ENCODE measurements at regions not wholly inside any gene's neighbourhood (a gene's known extent, or its start where the extent isn't known, plus 50 kb on each side); places are given as distances from the start of the nearest gene placed in this dataset.

- 86% methylated on average over 3 of the region's 3 CpGs for WGBS (ENCODE audit: insufficient coverage)
- no peak for DNase-seq
- H3K27me3 ChIP-seq (replicated peaks in 2 of 5; ENCODE audit: control insufficient read depth in 4 of 5, insufficient read depth in 5 of 5, low read length in 4 of 5): peaks cover 0 to 53% (median 15%) of the 10 kb centered on the region in 5 experiments
These were observed 68.1 kb upstream of the TMEM132E start for GRCh38 chr17:34511265-34511664.

GRCh38 chr17:34504814-34505484 lies 74.4 kb upstream of the TMEM132E start:
- POLR2A ChIA-PET: no interaction called here
- WGBS (ENCODE audit: insufficient coverage): no CpG with 5 or more reads among the region's 3 CpGs

More at GRCh38 chr17:34511265-34511664, 68.1 kb upstream of the TMEM132E start:
- ChIA-PET CTCF (no interaction called here), POLR2A (no interaction called here)
- Histone ChIP-seq H3K4me3 (ENCODE audit: control insufficient read depth in 1 of 7, extremely low read depth in 1 of 7, insufficient read depth in 4 of 7, low read depth in 2 of 7, low read length in 6 of 7) (no peak overlapping the region), H3K9me3 (ENCODE audit: control extremely low read depth in 1 of 5, control insufficient read depth in 4 of 5, insufficient read depth in 2 of 5, low read depth in 1 of 5, low read length in 4 of 5) (no peaks in the 10 kb centered on the region), H3K27ac (ENCODE audit: insufficient read depth in 1 of 2, low read depth in 1 of 2, low read length in 2 of 2, poor library complexity in 1 of 2, severe bottlenecking in 2 of 2) (no peak overlapping the region), H3K4me1 (ENCODE audit: control extremely low read depth in 1 of 4, control insufficient read depth in 4 of 4, insufficient read depth in 4 of 4, low read length in 3 of 4) (no peaks in the 10 kb centered on the region), H3K36me3 (ENCODE audit: control insufficient read depth in 4 of 4, insufficient read depth in 4 of 4, low read length in 3 of 4) (no peaks in the 10 kb centered on the region)

GRCh38 chr17:34503528-34504195 lies 75.7 kb upstream of the TMEM132E start:
- H3K27me3 ChIP-seq (replicated peaks in 2 of 5; ENCODE audit: control insufficient read depth in 4 of 5, insufficient read depth in 5 of 5, low read length in 4 of 5): peaks cover 2 to 35% (median 8%) of the 10 kb centered on the region in 5 experiments
- CTCF ChIA-PET: no interaction called here
- H3K4me1 ChIP-seq (ENCODE audit: control extremely low read depth in 1 of 4, control insufficient read depth in 4 of 4, insufficient read depth in 4 of 4, low read length in 3 of 4): no peaks in the 10 kb centered on the region
- WGBS (ENCODE audit: insufficient coverage): 69% methylated on average over 7 of the region's 10 CpGs
- POLR2A ChIA-PET: no interaction called here
- no peak overlapping the region for H3K27ac ChIP-seq (ENCODE audit: insufficient read depth in 1 of 2, low read depth in 1 of 2, low read length in 2 of 2, poor library complexity in 1 of 2, severe bottlenecking in 2 of 2)
- peak; percentile 7 to 51 (median 32) for DNase-seq
- no peaks in the 10 kb centered on the region for H3K36me3 ChIP-seq (ENCODE audit: control insufficient read depth in 4 of 4, insufficient read depth in 4 of 4, low read length in 3 of 4)
- no peaks in the 10 kb centered on the region for H3K9me3 ChIP-seq (ENCODE audit: control extremely low read depth in 1 of 5, control insufficient read depth in 4 of 5, insufficient read depth in 2 of 5, low read depth in 1 of 5, low read length in 4 of 5)
- no peak overlapping the region for H3K4me3 ChIP-seq (ENCODE audit: control insufficient read depth in 1 of 7, extremely low read depth in 1 of 7, insufficient read depth in 4 of 7, low read depth in 2 of 7, low read length in 6 of 7)

More at GRCh38 chr17:34504814-34505484, 74.4 kb upstream of the TMEM132E start:
- no peaks in the 10 kb centered on the region for H3K9me3 ChIP-seq (ENCODE audit: control extremely low read depth in 1 of 5, control insufficient read depth in 4 of 5, insufficient read depth in 2 of 5, low read depth in 1 of 5, low read length in 4 of 5)
- CTCF ChIA-PET: no interaction called here
- peaks cover 2 to 42% (median 12%) of the 10 kb centered on the region in 5 experiments for H3K27me3 ChIP-seq (replicated peaks in 2 of 5; ENCODE audit: control insufficient read depth in 4 of 5, insufficient read depth in 5 of 5, low read length in 4 of 5)
- no peak overlapping the region for H3K4me3 ChIP-seq (ENCODE audit: control insufficient read depth in 1 of 7, extremely low read depth in 1 of 7, insufficient read depth in 4 of 7, low read depth in 2 of 7, low read length in 6 of 7)
- DNase-seq: no peak
- H3K27ac ChIP-seq (ENCODE audit: insufficient read depth in 1 of 2, low read depth in 1 of 2, low read length in 2 of 2, poor library complexity in 1 of 2, severe bottlenecking in 2 of 2): no peak overlapping the region
- no peaks in the 10 kb centered on the region for H3K36me3 ChIP-seq (ENCODE audit: control insufficient read depth in 4 of 4, insufficient read depth in 4 of 4, low read length in 3 of 4)
- H3K4me1 ChIP-seq (ENCODE audit: control extremely low read depth in 1 of 4, control insufficient read depth in 4 of 4, insufficient read depth in 4 of 4, low read length in 3 of 4): no peaks in the 10 kb centered on the region

- DNase-seq: no peak
- no peak overlapping the region for H3K4me3 ChIP-seq (ENCODE audit: control insufficient read depth in 1 of 7, extremely low read depth in 1 of 7, insufficient read depth in 4 of 7, low read depth in 2 of 7, low read length in 6 of 7)
- H3K36me3 ChIP-seq (ENCODE audit: control insufficient read depth in 4 of 4, insufficient read depth in 4 of 4, low read length in 3 of 4): no peaks in the 10 kb centered on the region
- H3K27ac ChIP-seq (ENCODE audit: insufficient read depth in 1 of 2, low read depth in 1 of 2, low read length in 2 of 2, poor library complexity in 1 of 2, severe bottlenecking in 2 of 2): no peak overlapping the region
- WGBS (ENCODE audit: insufficient coverage): 63% methylated on average over 1 of the region's 4 CpGs
- no peaks in the 10 kb centered on the region for H3K4me1 ChIP-seq (ENCODE audit: control extremely low read depth in 1 of 4, control insufficient read depth in 4 of 4, insufficient read depth in 4 of 4, low read length in 3 of 4)
- H3K27me3 ChIP-seq (replicated peaks in 2 of 5; ENCODE audit: control insufficient read depth in 4 of 5, insufficient read depth in 5 of 5, low read length in 4 of 5): peaks cover 2 to 30% (median 5%) of the 10 kb centered on the region in 5 experiments
- H3K9me3 ChIP-seq (ENCODE audit: control extremely low read depth in 1 of 5, control insufficient read depth in 4 of 5, insufficient read depth in 2 of 5, low read depth in 1 of 5, low read length in 4 of 5): no peaks in the 10 kb centered on the region
- CTCF ChIA-PET: no interaction called here
- POLR2A ChIA-PET: no interaction called here
These were observed 77.0 kb upstream of the TMEM132E start for GRCh38 chr17:34502426-34502825.

GRCh38 chr17:34499576-34499975 lies 79.8 kb upstream of the TMEM132E start:
- Histone ChIP-seq H3K9me3 (ENCODE audit: control extremely low read depth in 1 of 5, control insufficient read depth in 4 of 5, insufficient read depth in 2 of 5, low read depth in 1 of 5, low read length in 4 of 5) (no peaks in the 10 kb centered on the region), H3K27ac (ENCODE audit: insufficient read depth in 1 of 2, low read depth in 1 of 2, low read length in 2 of 2, poor library complexity in 1 of 2, severe bottlenecking in 2 of 2) (no peak overlapping the region), H3K36me3 (ENCODE audit: control insufficient read depth in 4 of 4, insufficient read depth in 4 of 4, low read length in 3 of 4) (no peaks in the 10 kb centered on the region), H3K4me1 (ENCODE audit: control extremely low read depth in 1 of 4, control insufficient read depth in 4 of 4, insufficient read depth in 4 of 4, low read length in 3 of 4) (no peaks in the 10 kb centered on the region), H3K27me3 (replicated peaks in 2 of 5; ENCODE audit: control insufficient read depth in 4 of 5, insufficient read depth in 5 of 5, low read length in 4 of 5) (peaks cover 0 to 26% (median 2%) of the 10 kb centered on the region in 5 experiments), H3K4me3 (ENCODE audit: control insufficient read depth in 1 of 7, extremely low read depth in 1 of 7, insufficient read depth in 4 of 7, low read depth in 2 of 7, low read length in 6 of 7) (no peak overlapping the region)
- 0% methylated on average over 1 of the region's 1 CpG for WGBS (ENCODE audit: insufficient coverage)
- POLR2A ChIA-PET: no interaction called here
- CTCF ChIA-PET: interaction anchor here (0.6 kb wide), 1 partner anchor 17 kb away, joined by 3 read pairs; no protein-coding TSS in a partner anchor
- peak; percentile 27 to 58 (median 43) for DNase-seq

- no peaks in the 10 kb centered on the region for H3K4me1 ChIP-seq (ENCODE audit: control extremely low read depth in 1 of 4, control insufficient read depth in 4 of 4, insufficient read depth in 4 of 4, low read length in 3 of 4)
- no peaks in the 10 kb centered on the region for H3K9me3 ChIP-seq (ENCODE audit: control extremely low read depth in 1 of 5, control insufficient read depth in 4 of 5, insufficient read depth in 2 of 5, low read depth in 1 of 5, low read length in 4 of 5)
- no peak for DNase-seq
- ChIA-PET CTCF (no interaction called here), POLR2A (no interaction called here)
- H3K36me3 ChIP-seq (ENCODE audit: control insufficient read depth in 4 of 4, insufficient read depth in 4 of 4, low read length in 3 of 4): no peaks in the 10 kb centered on the region
- no peak overlapping the region for H3K4me3 ChIP-seq (ENCODE audit: control insufficient read depth in 1 of 7, extremely low read depth in 1 of 7, insufficient read depth in 4 of 7, low read depth in 2 of 7, low read length in 6 of 7)
- WGBS (ENCODE audit: insufficient coverage): 94% methylated on average over 3 of the region's 3 CpGs
- no peak overlapping the region for H3K27ac ChIP-seq (ENCODE audit: insufficient read depth in 1 of 2, low read depth in 1 of 2, low read length in 2 of 2, poor library complexity in 1 of 2, severe bottlenecking in 2 of 2)
- H3K27me3 ChIP-seq (replicated peaks in 2 of 5; ENCODE audit: control insufficient read depth in 4 of 5, insufficient read depth in 5 of 5, low read length in 4 of 5): peaks cover 0 to 54% (median 8%) of the 10 kb centered on the region in 5 experiments
These were observed 85.5 kb upstream of the TMEM132E start for GRCh38 chr17:34493917-34494316.

GRCh38 chr17:34487626-34488025 lies 91.8 kb upstream of the TMEM132E start:
- WGBS (ENCODE audit: insufficient coverage): 44% methylated on average over 11 of the region's 12 CpGs
- CTCF ChIA-PET: no interaction called here
- no peak overlapping the region for H3K27ac ChIP-seq (ENCODE audit: insufficient read depth in 1 of 2, low read depth in 1 of 2, low read length in 2 of 2, poor library complexity in 1 of 2, severe bottlenecking in 2 of 2)
- H3K27me3 ChIP-seq (replicated peaks in 2 of 5; ENCODE audit: control insufficient read depth in 4 of 5, insufficient read depth in 5 of 5, low read length in 4 of 5): peaks cover 0 to 63% (median 16%) of the 10 kb centered on the region in 5 experiments
- H3K4me3 ChIP-seq (ENCODE audit: control insufficient read depth in 1 of 7, extremely low read depth in 1 of 7, insufficient read depth in 4 of 7, low read depth in 2 of 7, low read length in 6 of 7): no peak overlapping the region
- no peaks in the 10 kb centered on the region for H3K9me3 ChIP-seq (ENCODE audit: control extremely low read depth in 1 of 5, control insufficient read depth in 4 of 5, insufficient read depth in 2 of 5, low read depth in 1 of 5, low read length in 4 of 5)
- no peaks in the 10 kb centered on the region for H3K36me3 ChIP-seq (ENCODE audit: control insufficient read depth in 4 of 4, insufficient read depth in 4 of 4, low read length in 3 of 4)
- H3K4me1 ChIP-seq (ENCODE audit: control extremely low read depth in 1 of 4, control insufficient read depth in 4 of 4, insufficient read depth in 4 of 4, low read length in 3 of 4): peaks cover 0 to 9% (median 0%) of the 10 kb centered on the region in 4 experiments
- POLR2A ChIA-PET: no interaction called here
- DNase-seq: no peak
